HCT116 (cell line): ENCODE measurements at regions not wholly inside any gene's neighbourhood (a gene's known extent, or its start where the extent isn't known, plus 50 kb on each side); places are given as distances from the start of the nearest gene placed in this dataset.

Experiments used
- ATAC-seq: fragments of 200-7000 bp; cut with Tn5 transposase; 2 replicates; pipeline ENCODE4 v1.9.1; 2020; ENCODE audit warnings: mild to moderate bottlenecking, moderate library complexity
- BruUV-seq: library from RNA; stranded (reverse); fragments of 400-500 nt; replicated peaks from 2 replicates; lab custom pipeline; 2021; lab: Mats Ljungman, UMichigan
- CTCF ChIA-PET: fragments of 300-600 bp; sonication (Branson Sonifier 250); formaldehyde crosslinking; loops from one replicate; lab custom pipeline; 2021; ENCODE audit warnings: antibody characterized with exemption; lab: Charles Lee
- POLR2A ChIA-PET: fragments of 300-600, 350-600 bp; sonication (Branson Sonifier 250); formaldehyde crosslinking; loops from one replicate; lab custom pipeline; 2021; ENCODE audit warnings: antibody characterized with exemption; lab: Charles Lee
- RAD21 ChIA-PET, 2 experiments: fragments of 300-600 bp; sonication (Branson Sonifier 250); formaldehyde crosslinking; loops; one replicate each; lab custom pipeline; 2023; ENCODE audit warnings: low total read pairs in 2 of 2; ENCODE audit not compliant: uncharacterized antibody in 2 of 2, unreplicated experiment in 2 of 2, low non-redundant PET in 1 of 2; lab: Charles Lee
- DNase-seq: peaks from one replicate; pipeline ENCODE4 v3.0.0-alpha.2; 2010; ENCODE audit warnings: low read depth, low spot score
- H2AFZ ChIP-seq: fragments of 200-600 bp; shearing (Covaris generic), sonication (generic); 2 replicates; pipeline ENCODE4 v1.6.1; 2017; ENCODE audit warnings: low read depth, mixed run types, mixed read lengths, antibody characterized with exemption, low read length; ENCODE audit not compliant: poor library complexity, severe bottlenecking
- H3K27ac ChIP-seq: 2 replicates; pipeline ENCODE4 v1.5.1; 2012; ENCODE audit warnings: low read depth, low read length
- H3K27me3 ChIP-seq: fragments of 200-600 bp; sonication (generic); 2 replicates; pipeline ENCODE4 v1.6.1; 2016; ENCODE audit warnings: mixed run types, low read length, mixed read lengths; ENCODE audit not compliant: insufficient read depth
- H3K36me3 ChIP-seq, 2 experiments: fragments of 200-500 bp in 1 of 2; fragments of 200-600 bp in 1 of 2; sonication (Bioruptor generic) in 1 of 2; sonication (generic) in 1 of 2; 2 replicates each; pipeline versions ENCODE4 v1.5.1 to v1.6.1; 2014 to 2016; ENCODE audit warnings: low read length in 2 of 2, inconsistent platforms in 1 of 2, mixed read lengths in 1 of 2, mixed run types in 1 of 2; ENCODE audit not compliant: insufficient read depth in 2 of 2, control insufficient read depth in 1 of 2
- H3K4me1 ChIP-seq, 2 experiments: fragments of 200-600 bp in 1 of 2; sonication (generic) in 1 of 2; 2 replicates each; pipeline versions ENCODE4 v1.5.1 to v1.6.1; 2012 to 2017; ENCODE audit warnings: low read length in 2 of 2, inconsistent platforms in 1 of 2, mild to moderate bottlenecking in 1 of 2, mixed read lengths in 1 of 2, mixed run types in 1 of 2, moderate library complexity in 1 of 2; ENCODE audit not compliant: insufficient read depth in 2 of 2, control insufficient read depth in 1 of 2
- H3K4me2 ChIP-seq: fragments of 200-600 bp; sonication (generic); 2 replicates; pipeline ENCODE4 v1.6.1; 2017; ENCODE audit warnings: mixed run types, low read length, mixed read lengths
- H3K4me3 ChIP-seq, 2 experiments: fragments of 200-600 bp in 1 of 2; sonication (generic) in 1 of 2; replicated peaks in 1 of 2; 2 replicates each; pipeline ENCODE4 v1.5.1; 2011 to 2016; ENCODE audit warnings: low read length in 2 of 2, control low read depth in 1 of 2, low read depth in 1 of 2, mild to moderate bottlenecking in 1 of 2, mixed read lengths in 1 of 2, mixed run types in 1 of 2
- H3K79me2 ChIP-seq: fragments of 200-600 bp; sonication (generic); 2 replicates; pipeline ENCODE4 v1.6.1; 2017; ENCODE audit warnings: mild to moderate bottlenecking, mixed run types, low read length, moderate library complexity, mixed read lengths; ENCODE audit not compliant: insufficient read depth
- H3K9ac ChIP-seq: fragments of 200-600 bp; sonication (generic); 2 replicates; pipeline ENCODE4 v1.6.1; 2016; ENCODE audit warnings: low read length, mixed read lengths
- H3K9me2 ChIP-seq: fragments of 200-600 bp; sonication (generic), shearing (Covaris generic); 2 replicates; pipeline ENCODE4 v1.6.1; 2017; ENCODE audit warnings: mixed run types, mild to moderate bottlenecking, moderate library complexity; ENCODE audit not compliant: insufficient read depth
- H3K9me3 ChIP-seq, 2 experiments: fragments of 200-500 bp in 1 of 2; fragments of 200-600 bp in 1 of 2; sonication (Bioruptor generic) in 1 of 2; sonication (generic) in 1 of 2; 2 replicates each; pipeline ENCODE4 v1.6.1; 2014 to 2017; ENCODE audit warnings: low read length in 2 of 2, mixed read lengths in 2 of 2, inconsistent platforms in 1 of 2, low read depth in 1 of 2, mild to moderate bottlenecking in 1 of 2, mixed run types in 1 of 2, moderate library complexity in 1 of 2; ENCODE audit not compliant: control insufficient read depth in 1 of 2, insufficient read depth in 1 of 2
- H4K20me1 ChIP-seq: fragments of 200-600 bp; sonication (generic), shearing (Covaris generic); 2 replicates; pipeline ENCODE4 v1.6.1; 2017; ENCODE audit warnings: mixed run types, mild to moderate bottlenecking, moderate library complexity; ENCODE audit not compliant: insufficient read depth
- CBX3 ChIP-seq: IDR thresholded peaks from 2 replicates; pipeline ENCODE4 v1.6.1; 2012; ENCODE audit warnings: low read depth
- CEBPB ChIP-seq: IDR thresholded peaks from 2 replicates; pipeline ENCODE4 v1.6.1; 2012; ENCODE audit warnings: low read depth
- FOSL1 ChIP-seq: IDR thresholded peaks from 2 replicates; pipeline ENCODE4 v1.6.1; 2012; ENCODE audit warnings: low read depth
- POLR2A ChIP-seq: IDR thresholded peaks from 2 replicates; pipeline ENCODE4 v1.7.0; 2011; ENCODE audit warnings: borderline replicate concordance; ENCODE audit not compliant: insufficient read depth, insufficient read length; ENCODE audit errors: extremely low read depth
- RAD21 ChIP-seq: IDR thresholded peaks from 2 replicates; pipeline ENCODE4 v1.6.1; 2012; ENCODE audit warnings: low read depth, mild to moderate bottlenecking
- SIN3A ChIP-seq: IDR thresholded peaks from 2 replicates; pipeline ENCODE4 v1.6.1; 2012; ENCODE audit warnings: low read depth
- SP1 ChIP-seq: IDR thresholded peaks from 2 replicates; pipeline ENCODE4 v1.6.1; 2012; ENCODE audit warnings: low read depth
- SRF ChIP-seq: IDR thresholded peaks from 2 replicates; pipeline ENCODE4 v1.6.1; 2012; ENCODE audit warnings: low read depth
- YY1 ChIP-seq: IDR thresholded peaks from 2 replicates; pipeline ENCODE4 v1.6.1; 2011; ENCODE audit warnings: low read length, low read depth, moderate library complexity, mild to moderate bottlenecking; ENCODE audit not compliant: insufficient replicate concordance; ENCODE audit errors: extremely low read depth
- ZFX ChIP-seq: fragments of 450-650 bp; IDR thresholded peaks from 2 replicates; pipeline ENCODE4 v1.6.1; 2017
- ZNF274 ChIP-seq: fragments of 200-500 bp; sonication (Bioruptor generic); IDR thresholded peaks from 2 replicates; pipeline ENCODE4 v1.6.1; 2014; ENCODE audit warnings: mild to moderate bottlenecking, low read depth, low read length, inconsistent platforms
- intact Hi-C: fragments of 100-400 bp; cut with micrococcal nuclease; formaldehyde crosslinking; loops from 2 replicates; pipeline ENCODE4 v1.10.0; 2022
- TF ChIP-seq, protein P1 (sequence below): IDR thresholded peaks from 2 replicates; pipeline ENCODE4 v1.6.1; 2011; ENCODE audit warnings: mild to moderate bottlenecking, low read length, moderate library complexity; ENCODE audit not compliant: insufficient replicate concordance; ENCODE audit errors: extremely low read depth
- TF ChIP-seq, protein P2 (sequence below): IDR thresholded peaks from 2 replicates; pipeline ENCODE4 v1.6.1; 2012
- TF ChIP-seq, protein P3 (sequence below): IDR thresholded peaks from 2 replicates; pipeline ENCODE4 v1.6.1; 2012

DNA sequence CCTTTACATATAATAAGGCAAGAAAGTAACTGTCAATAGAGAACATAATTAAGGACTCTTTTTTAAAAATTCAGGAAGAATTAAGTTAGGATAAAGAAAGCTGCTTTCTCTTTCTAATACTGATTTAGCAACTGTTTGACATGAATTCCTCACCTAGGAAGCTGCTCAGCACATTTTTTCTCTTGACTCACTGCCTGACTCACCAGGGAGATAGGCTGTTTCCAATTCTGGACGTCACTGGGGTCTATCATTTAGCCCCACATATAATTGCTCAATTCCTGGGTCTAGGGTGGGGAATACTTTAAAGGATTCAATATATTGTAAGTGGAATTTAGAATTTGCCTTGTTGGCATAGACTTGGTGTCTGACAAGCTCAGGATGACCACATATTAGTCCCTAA is 50.8 kb upstream of the UGP2 start:
- ChIA-PET POLR2A (interaction anchor here (1.2 kb wide), 1 partner anchor 92 kb away, joined by 3 read pairs; no protein-coding TSS in a partner anchor), CTCF (no interaction called here), RAD21 (no interaction called here)
- H4K20me1 ChIP-seq: no peaks in the 10 kb centered on the region
- H3K4me2 ChIP-seq: peak overlapping the region; percentile 16
- no peaks in the 10 kb centered on the region for H3K27me3 ChIP-seq
- no TSS peak for BruUV-seq
- no peaks in the 10 kb centered on the region for H3K9me2 ChIP-seq
- H3K79me2 ChIP-seq: no peaks in the 10 kb centered on the region
- no peak overlapping the region for H3K9ac ChIP-seq
- H3K4me3 ChIP-seq: no peak overlapping the region
- intact Hi-C loops: no loop called here
- no peak for TF ChIP-seq ZFX
- peak; percentile 23; the same call in 1 of the 2 replicates for TF ChIP-seq FOSL1
- H3K4me1 ChIP-seq: peaks cover 0 to 16% of the 10 kb centered on the region in 2 experiments; a peak in 2 of 4 replicates
- ATAC-seq: no peak
- no peaks in the 10 kb centered on the region for H3K9me3 ChIP-seq
- DNase-seq: no peak
- H3K27ac ChIP-seq: no peak overlapping the region
- H2AFZ ChIP-seq: no peak overlapping the region
- no peaks in the 10 kb centered on the region for H3K36me3 ChIP-seq

DNA sequence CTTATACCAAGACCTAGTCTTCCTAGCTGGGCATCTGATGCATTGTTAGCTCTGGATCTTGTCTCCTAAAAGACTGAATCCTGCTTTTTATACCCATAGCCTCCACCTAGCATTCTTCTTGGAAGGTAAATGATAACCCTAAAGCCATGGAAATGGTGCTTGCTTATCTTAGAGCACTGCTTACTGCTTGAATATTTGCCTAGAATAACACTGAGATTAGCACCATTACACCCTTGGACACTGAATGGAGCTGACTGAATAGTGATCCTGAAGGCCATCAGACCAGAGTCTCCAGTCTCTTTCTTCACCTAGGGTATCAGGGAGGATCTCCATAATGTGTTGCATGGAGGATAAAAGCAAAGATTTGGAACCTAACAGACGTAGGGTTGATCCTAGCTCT is 50.3 kb upstream of the UGP2 start:
- no peak overlapping the region for H3K9ac ChIP-seq
- no peaks in the 10 kb centered on the region for H3K79me2 ChIP-seq
- no peaks in the 10 kb centered on the region for H4K20me1 ChIP-seq
- no peaks in the 10 kb centered on the region for H3K9me2 ChIP-seq
- no peaks in the 10 kb centered on the region for H3K36me3 ChIP-seq
- BruUV-seq: no TSS peak
- ChIA-PET CTCF (no interaction called here), RAD21 (no interaction called here), POLR2A (interaction anchor here (1.2 kb wide), 1 partner anchor 92 kb away, joined by 3 read pairs; no protein-coding TSS in a partner anchor)
- H3K9me3 ChIP-seq: no peaks in the 10 kb centered on the region
- H3K27ac ChIP-seq: no peak overlapping the region
- ATAC-seq: no peak
- no peaks in the 10 kb centered on the region for H3K27me3 ChIP-seq
- no peak overlapping the region for H3K4me3 ChIP-seq
- H3K4me1 ChIP-seq: peaks cover 0 to 16% of the 10 kb centered on the region in 2 experiments; a peak in 2 of 4 replicates
- no peak for DNase-seq
- H2AFZ ChIP-seq: no peak overlapping the region
- intact Hi-C loops: no loop called here
- TF ChIP-seq SRF: no peak
- TF ChIP-seq RAD21: no peak
- TF ChIP-seq POLR2A: no peak
- TF ChIP-seq, protein P1, sequence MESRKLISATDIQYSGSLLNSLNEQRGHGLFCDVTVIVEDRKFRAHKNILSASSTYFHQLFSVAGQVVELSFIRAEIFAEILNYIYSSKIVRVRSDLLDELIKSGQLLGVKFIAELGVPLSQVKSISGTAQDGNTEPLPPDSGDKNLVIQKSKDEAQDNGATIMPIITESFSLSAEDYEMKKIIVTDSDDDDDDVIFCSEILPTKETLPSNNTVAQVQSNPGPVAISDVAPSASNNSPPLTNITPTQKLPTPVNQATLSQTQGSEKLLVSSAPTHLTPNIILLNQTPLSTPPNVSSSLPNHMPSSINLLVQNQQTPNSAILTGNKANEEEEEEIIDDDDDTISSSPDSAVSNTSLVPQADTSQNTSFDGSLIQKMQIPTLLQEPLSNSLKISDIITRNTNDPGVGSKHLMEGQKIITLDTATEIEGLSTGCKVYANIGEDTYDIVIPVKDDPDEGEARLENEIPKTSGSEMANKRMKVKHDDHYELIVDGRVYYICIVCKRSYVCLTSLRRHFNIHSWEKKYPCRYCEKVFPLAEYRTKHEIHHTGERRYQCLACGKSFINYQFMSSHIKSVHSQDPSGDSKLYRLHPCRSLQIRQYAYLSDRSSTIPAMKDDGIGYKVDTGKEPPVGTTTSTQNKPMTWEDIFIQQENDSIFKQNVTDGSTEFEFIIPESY: no peak
- no peak for TF ChIP-seq CBX3
- no peak for TF ChIP-seq ZNF274
- TF ChIP-seq YY1: no peak
- no peak for TF ChIP-seq CEBPB
- TF ChIP-seq, protein P2, sequence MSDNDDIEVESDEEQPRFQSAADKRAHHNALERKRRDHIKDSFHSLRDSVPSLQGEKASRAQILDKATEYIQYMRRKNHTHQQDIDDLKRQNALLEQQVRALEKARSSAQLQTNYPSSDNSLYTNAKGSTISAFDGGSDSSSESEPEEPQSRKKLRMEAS: no peak
- no peak for TF ChIP-seq SP1
- TF ChIP-seq, protein P3, sequence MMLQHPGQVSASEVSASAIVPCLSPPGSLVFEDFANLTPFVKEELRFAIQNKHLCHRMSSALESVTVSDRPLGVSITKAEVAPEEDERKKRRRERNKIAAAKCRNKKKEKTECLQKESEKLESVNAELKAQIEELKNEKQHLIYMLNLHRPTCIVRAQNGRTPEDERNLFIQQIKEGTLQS: no peak
- TF ChIP-seq SIN3A: no peak
- H3K4me2 ChIP-seq: no peak overlapping the region
